B cell (primary cell): ENCODE measurements at regions not wholly inside any gene's neighbourhood (a gene's known extent, or its start where the extent isn't known, plus 50 kb on each side); places are given as distances from the start of the nearest gene placed in this dataset.

Experiments used
- CTCF ChIP-seq: fragments of 200-600 bp; IDR thresholded peaks from one replicate; pipeline ENCODE4 v1.8.0; 2022; ENCODE audit warnings: antibody characterized with exemption, mild to moderate bottlenecking
- EZH2 ChIP-seq: IDR thresholded peaks from 2 replicates; pipeline ENCODE4 v1.6.1; 2012; ENCODE audit warnings: borderline replicate concordance, low read depth, mild to moderate bottlenecking, moderate library complexity, low read length; ENCODE audit not compliant: insufficient read depth, poor library complexity, severe bottlenecking

- TF ChIP-seq CTCF (no peak), EZH2 (no peak)
Measured at GRCh38 chr2:53378791-53379190, 388.8 kb upstream of the CHAC2 start.
